H9 (cell line): ENCODE measurements at regions not wholly inside any gene's neighbourhood (a gene's known extent, or its start where the extent isn't known, plus 50 kb on each side); places are given as distances from the start of the nearest gene placed in this dataset.

Source experiments
- DNase-seq: peaks from one replicate; pipeline ENCODE4 v3.0.0-alpha.2; 2017
- H2AFZ ChIP-seq: one replicate; pipeline ENCODE4 v1.6.1; 2013; ENCODE audit warnings: mild to moderate bottlenecking, low read length, control low read depth, moderate library complexity
- H2AK5ac ChIP-seq: 2 replicates; pipeline ENCODE4 v1.6.1; 2013; ENCODE audit warnings: low read length, control low read depth, mixed read lengths; ENCODE audit not compliant: insufficient read length
- H2BK120ac ChIP-seq: one replicate; pipeline ENCODE4 v1.6.1; 2013; ENCODE audit warnings: low read depth, mild to moderate bottlenecking, low read length, control low read depth, inconsistent platforms; ENCODE audit not compliant: poor library complexity, severe bottlenecking
- H2BK12ac ChIP-seq: 2 replicates; pipeline ENCODE4 v1.6.1; 2013; ENCODE audit warnings: low read length, control low read depth, mixed read lengths, low read depth; ENCODE audit not compliant: insufficient read length
- H2BK15ac ChIP-seq: 2 replicates; pipeline ENCODE4 v1.6.1; 2013; ENCODE audit warnings: low read depth, low read length, control low read depth
- H2BK20ac ChIP-seq: one replicate; pipeline ENCODE4 v1.6.1; 2013; ENCODE audit warnings: low read depth, mild to moderate bottlenecking, low read length, control low read depth, inconsistent platforms; ENCODE audit not compliant: poor library complexity, severe bottlenecking
- H2BK5ac ChIP-seq: 2 replicates; pipeline ENCODE4 v1.6.1; 2013; ENCODE audit warnings: low read length, control low read depth, mixed read lengths; ENCODE audit not compliant: insufficient read length
- H3K14ac ChIP-seq: 2 replicates; pipeline ENCODE4 v1.6.1; 2013; ENCODE audit warnings: low read length, control low read depth; ENCODE audit not compliant: insufficient read depth
- H3K18ac ChIP-seq: 2 replicates; pipeline ENCODE4 v1.6.1; 2013; ENCODE audit warnings: low read depth, mild to moderate bottlenecking, mixed read lengths, low read length, control low read depth; ENCODE audit not compliant: insufficient read length
- H3K23ac ChIP-seq: 2 replicates; pipeline ENCODE4 v1.6.1; 2013; ENCODE audit warnings: low read length, control low read depth, mixed read lengths, low read depth; ENCODE audit not compliant: insufficient read length
- H3K23me2 ChIP-seq: 2 replicates; pipeline ENCODE4 v1.6.1; 2013; ENCODE audit warnings: low read depth, mild to moderate bottlenecking, mixed read lengths, low read length, control low read depth; ENCODE audit not compliant: insufficient read length, poor library complexity, severe bottlenecking
- H3K27ac ChIP-seq: 2 replicates; pipeline ENCODE4 v1.5.1; 2013; ENCODE audit warnings: low read length, control low read depth, mixed read lengths, low read depth; ENCODE audit not compliant: insufficient read length
- H3K27me3 ChIP-seq: 2 replicates; pipeline ENCODE4 v1.6.1; 2013; ENCODE audit warnings: low read length, control low read depth, inconsistent platforms; ENCODE audit not compliant: insufficient read depth
- H3K4ac ChIP-seq: 2 replicates; pipeline ENCODE4 v1.6.1; 2013; ENCODE audit warnings: low read depth, mild to moderate bottlenecking, control low read depth, inconsistent platforms, low read length, moderate library complexity
- H3K4me1 ChIP-seq: 2 replicates; pipeline ENCODE4 v1.6.1; 2013; ENCODE audit warnings: low read length, control low read depth, inconsistent platforms; ENCODE audit not compliant: insufficient read depth
- H3K4me2 ChIP-seq: 2 replicates; pipeline ENCODE4 v1.6.1; 2013; ENCODE audit warnings: low read length, control low read depth, mixed read lengths; ENCODE audit not compliant: insufficient read length, insufficient read depth
- H3K56ac ChIP-seq: 2 replicates; pipeline ENCODE4 v1.6.1; 2013; ENCODE audit warnings: low read depth, mild to moderate bottlenecking, mixed read lengths, low read length, control low read depth; ENCODE audit not compliant: insufficient read length
- H3K79me1 ChIP-seq: 2 replicates; pipeline ENCODE4 v1.6.1; 2013; ENCODE audit warnings: low read depth, mild to moderate bottlenecking, moderate library complexity, low read length, control low read depth, inconsistent platforms; ENCODE audit not compliant: insufficient read depth, poor library complexity, severe bottlenecking
- H3K79me2 ChIP-seq: 2 replicates; pipeline ENCODE4 v1.6.1; 2013; ENCODE audit warnings: low read length, control low read depth, inconsistent platforms; ENCODE audit not compliant: insufficient read depth
- H3K9ac ChIP-seq: 2 replicates; pipeline ENCODE4 v1.6.1; 2013; ENCODE audit warnings: low read length, control low read depth, mixed read lengths; ENCODE audit not compliant: insufficient read length; ENCODE audit errors: extremely low read depth
- H3K9me3 ChIP-seq: one replicate; pipeline ENCODE4 v1.6.1; 2013; ENCODE audit warnings: low read depth, low read length, inconsistent platforms; ENCODE audit not compliant: control insufficient read depth
- H3T11ph ChIP-seq: one replicate; pipeline ENCODE4 v1.6.1; 2013; ENCODE audit warnings: mild to moderate bottlenecking, low read length, control low read depth, inconsistent platforms
- H4K20me1 ChIP-seq: one replicate; pipeline ENCODE4 v1.6.1; 2013; ENCODE audit not compliant: control insufficient read depth, insufficient read length, insufficient read depth
- H4K5ac ChIP-seq: 2 replicates; pipeline ENCODE4 v1.6.1; 2013; ENCODE audit warnings: low read depth, mild to moderate bottlenecking, mixed read lengths, low read length, control low read depth; ENCODE audit not compliant: insufficient read length
- H4K8ac ChIP-seq: replicated peaks from 2 replicates; pipeline ENCODE4 v1.6.1; 2013; ENCODE audit warnings: low read length, control low read depth, mixed read lengths, low read depth; ENCODE audit not compliant: insufficient read length
- H4K91ac ChIP-seq: 2 replicates; pipeline ENCODE4 v1.6.1; 2013; ENCODE audit warnings: low read depth, mild to moderate bottlenecking, moderate library complexity, mixed read lengths, low read length, control low read depth; ENCODE audit not compliant: insufficient read length
- H3K27ac Mint-ChIP-seq, 3 experiments: 2 replicates in 2 of 3; 3 replicates in 1 of 3; pipeline ENCODE4 v1.8.0; 2020 to 2021; ENCODE audit warnings: mixed read lengths in 3 of 3, mild to moderate bottlenecking in 1 of 3, moderate library complexity in 1 of 3
- H3K27me3 Mint-ChIP-seq: 2 replicates; pipeline ENCODE4 v1.8.0; 2021; ENCODE audit warnings: low read depth, mild to moderate bottlenecking, moderate library complexity, mixed read lengths
- H3K36me3 Mint-ChIP-seq, 3 experiments: 2 replicates in 2 of 3; 3 replicates in 1 of 3; pipeline ENCODE4 v1.8.0; 2020 to 2021; ENCODE audit warnings: low read depth in 3 of 3, mixed read lengths in 3 of 3; ENCODE audit not compliant: insufficient read depth in 1 of 3
- H3K4me1 Mint-ChIP-seq, 2 experiments: 2 replicates each; pipeline ENCODE4 v1.8.0; 2020; ENCODE audit warnings: mixed read lengths in 2 of 2
- H3K4me3 Mint-ChIP-seq, 2 experiments: 2 replicates in 1 of 2; 3 replicates in 1 of 2; pipeline ENCODE4 v1.8.0; 2020 to 2021; ENCODE audit warnings: mild to moderate bottlenecking in 2 of 2, mixed read lengths in 2 of 2, moderate library complexity in 1 of 2
- H3K9me3 Mint-ChIP-seq, 2 experiments: 2 replicates in 1 of 2; 3 replicates in 1 of 2; pipeline ENCODE4 v1.8.0; 2020; ENCODE audit warnings: mild to moderate bottlenecking in 2 of 2, mixed read lengths in 2 of 2, moderate library complexity in 1 of 2
- WGBS: extraction: QIAGEN DNeasy Blood & Tissue Kit; methylation state at CpG from one replicate; pipeline ENCODE4 v1.1.7; 2013; ENCODE audit warnings: missing lambda C conversion rate, low lambda C conversion rate, mixed read lengths; ENCODE audit not compliant: insufficient read length; ENCODE audit errors: extremely low coverage; 5-methylcytosine and 5-hydroxymethylcytosine counted together
- TF ChIP-seq, protein P1 (sequence below): fragments of 200-600 bp; sonication (generic); conservative IDR thresholded peaks from 3 replicates; pipeline ENCODE4 v1.8.0; 2021; ENCODE audit warnings: antibody characterized with exemption, mild to moderate bottlenecking

DNA sequence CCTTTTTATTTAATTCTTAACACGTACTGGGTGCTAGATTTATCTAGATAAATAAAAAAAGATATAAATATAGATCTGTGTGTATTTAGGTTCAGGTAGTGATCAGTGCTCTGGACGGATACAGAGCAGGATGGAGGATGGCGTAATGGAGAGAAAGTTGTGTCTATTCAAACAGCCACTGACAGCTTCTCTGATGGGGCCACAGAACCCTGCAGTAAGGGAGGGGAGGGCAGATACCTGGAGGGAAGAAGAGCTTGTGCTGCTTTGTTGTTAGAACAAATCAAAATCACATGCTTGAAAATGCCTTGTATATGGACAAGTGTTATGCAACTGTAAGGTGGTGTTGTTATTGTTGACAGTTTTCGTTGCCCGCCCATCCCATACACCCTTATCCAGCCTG is 170.2 kb downstream of the UTP18 start:
- no peak overlapping the region for H3K23ac ChIP-seq
- H3K79me2 ChIP-seq, result no peaks in the 10 kb centered on the region
- no peak overlapping the region for H2AK5ac ChIP-seq
- H3K4me1 ChIP-seq, result no peaks in the 10 kb centered on the region; the same call in 1 of the 2 replicates
- H3K4me2 ChIP-seq, result no peak overlapping the region
- WGBS, result no CpG with 5 or more reads among the region's 5 CpGs
- TF ChIP-seq, protein P1, sequence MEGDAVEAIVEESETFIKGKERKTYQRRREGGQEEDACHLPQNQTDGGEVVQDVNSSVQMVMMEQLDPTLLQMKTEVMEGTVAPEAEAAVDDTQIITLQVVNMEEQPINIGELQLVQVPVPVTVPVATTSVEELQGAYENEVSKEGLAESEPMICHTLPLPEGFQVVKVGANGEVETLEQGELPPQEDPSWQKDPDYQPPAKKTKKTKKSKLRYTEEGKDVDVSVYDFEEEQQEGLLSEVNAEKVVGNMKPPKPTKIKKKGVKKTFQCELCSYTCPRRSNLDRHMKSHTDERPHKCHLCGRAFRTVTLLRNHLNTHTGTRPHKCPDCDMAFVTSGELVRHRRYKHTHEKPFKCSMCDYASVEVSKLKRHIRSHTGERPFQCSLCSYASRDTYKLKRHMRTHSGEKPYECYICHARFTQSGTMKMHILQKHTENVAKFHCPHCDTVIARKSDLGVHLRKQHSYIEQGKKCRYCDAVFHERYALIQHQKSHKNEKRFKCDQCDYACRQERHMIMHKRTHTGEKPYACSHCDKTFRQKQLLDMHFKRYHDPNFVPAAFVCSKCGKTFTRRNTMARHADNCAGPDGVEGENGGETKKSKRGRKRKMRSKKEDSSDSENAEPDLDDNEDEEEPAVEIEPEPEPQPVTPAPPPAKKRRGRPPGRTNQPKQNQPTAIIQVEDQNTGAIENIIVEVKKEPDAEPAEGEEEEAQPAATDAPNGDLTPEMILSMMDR, result no peak
- no peaks in the 10 kb centered on the region; the same call in 1 of the 2 replicates for H3K27me3 Mint-ChIP-seq
- H3K79me1 ChIP-seq, result no peaks in the 10 kb centered on the region
- H3K36me3 Mint-ChIP-seq, result peaks cover 0 to 20% (median 0%) of the 10 kb centered on the region in 3 experiments; a peak in 3 of 7 replicates
- no peak overlapping the region for H2BK5ac ChIP-seq
- peaks cover 6 to 12% of the 10 kb centered on the region in 2 experiments for H3K4me1 Mint-ChIP-seq
- no peak overlapping the region for H4K8ac ChIP-seq
- H3K56ac ChIP-seq, result no peak overlapping the region
- H3K4ac ChIP-seq, result no peak overlapping the region
- peaks cover 13 to 16% of the 10 kb centered on the region in 2 experiments; a peak in 4 of 5 replicates for H3K9me3 Mint-ChIP-seq
- H3T11ph ChIP-seq, result no peak overlapping the region
- H2BK15ac ChIP-seq, result no peak overlapping the region
- no peaks in the 10 kb centered on the region for H3K23me2 ChIP-seq
- H3K27ac Mint-ChIP-seq, result no peak overlapping the region
- no peak overlapping the region for H3K18ac ChIP-seq
- no peak overlapping the region for H3K27ac ChIP-seq
- H2BK12ac ChIP-seq, result no peak overlapping the region
- H2BK20ac ChIP-seq, result no peak overlapping the region
- H3K4me3 Mint-ChIP-seq, result no peak overlapping the region
- H3K14ac ChIP-seq, result no peak overlapping the region
- no peaks in the 10 kb centered on the region for H4K20me1 ChIP-seq
- H3K27me3 ChIP-seq, result no peaks in the 10 kb centered on the region
- H2BK120ac ChIP-seq, result no peak overlapping the region
- DNase-seq, result no peak
- no peak overlapping the region for H4K5ac ChIP-seq
- H4K91ac ChIP-seq, result no peak overlapping the region
- no peak overlapping the region for H2AFZ ChIP-seq
- H3K9me3 ChIP-seq, result peaks cover 4% of the 10 kb centered on the region
- no peak overlapping the region for H3K9ac ChIP-seq
